IPS-18c (cell line): ENCODE measurements at regions not wholly inside any gene's neighbourhood (a gene's known extent, or its start where the extent isn't known, plus 50 kb on each side); places are given as distances from the start of the nearest gene placed in this dataset.

ENCODE experiments used
- H3K4me3 ChIP-seq: 2 replicates; pipeline ENCODE4 v1.7.0; 2013; ENCODE audit warnings: low read depth, mild to moderate bottlenecking, low read length, moderate library complexity; ENCODE audit not compliant: insufficient read depth
- H3K9me3 ChIP-seq: one replicate; pipeline ENCODE4 v1.6.1; 2013; ENCODE audit warnings: mild to moderate bottlenecking, low read length, moderate library complexity; ENCODE audit not compliant: control insufficient read depth, insufficient read depth

GRCh38 chr18:51833850-51834249, 506.1 kb upstream of the DCC start:
- no peaks in the 10 kb centered on the region for H3K9me3 ChIP-seq

GRCh38 chr18:51848702-51849101, 491.3 kb upstream of the DCC start:
- Histone ChIP-seq H3K9me3 (no peaks in the 10 kb centered on the region), H3K4me3 (no peak overlapping the region)

More at GRCh38 chr18:51833850-51834249, 506.1 kb upstream of the DCC start:
- no peak overlapping the region for H3K4me3 ChIP-seq

DNA sequence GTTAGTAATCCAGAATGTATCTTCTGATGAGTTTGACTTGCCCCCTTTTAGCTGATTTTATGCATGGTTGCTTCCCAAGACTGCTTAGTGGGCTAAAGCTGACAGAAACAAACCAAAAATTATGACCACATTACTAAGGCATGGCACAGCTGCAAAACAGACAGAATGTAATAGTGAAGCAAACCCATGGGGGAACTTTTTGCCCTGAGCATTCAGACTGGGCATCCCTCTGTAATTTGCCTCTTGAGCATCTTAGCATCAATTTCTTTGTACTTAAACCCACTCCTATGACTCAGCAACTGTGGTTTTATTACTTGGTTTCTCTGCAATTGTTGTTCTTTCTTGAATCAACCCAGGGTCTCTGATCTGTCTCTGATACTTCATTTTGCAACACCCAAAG, 487.3 kb upstream of the DCC start:
- no peaks in the 10 kb centered on the region for H3K9me3 ChIP-seq
- no peak overlapping the region for H3K4me3 ChIP-seq

- H3K4me3 ChIP-seq: no peak overlapping the region
- H3K9me3 ChIP-seq: no peaks in the 10 kb centered on the region
Measured at GRCh38 chr18:51857989-51858388, 482.0 kb upstream of the DCC start.

DNA sequence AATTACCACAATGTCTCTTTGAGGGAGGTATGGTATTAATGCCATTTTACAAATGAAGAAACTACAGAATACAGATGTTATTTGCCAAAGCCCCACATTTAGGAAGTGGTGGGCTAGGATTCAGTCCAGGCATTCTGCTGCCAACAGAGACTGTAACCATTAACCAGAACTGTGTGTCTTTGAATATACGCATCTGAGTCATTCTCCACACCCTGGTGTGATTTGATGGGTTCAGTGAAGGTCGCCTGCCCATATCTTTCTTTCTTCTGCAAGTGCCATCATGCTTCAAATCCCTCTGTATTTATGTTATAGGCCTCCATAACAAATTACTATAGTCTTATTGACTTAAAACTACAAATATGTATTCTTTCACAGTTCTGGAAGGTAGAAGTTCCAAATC, 479.0 kb upstream of the DCC start:
- peaks cover 2% of the 10 kb centered on the region for H3K9me3 ChIP-seq
- no peak overlapping the region for H3K4me3 ChIP-seq

GRCh38 chr18:51862051-51862715, 477.8 kb upstream of the DCC start:
- no peak overlapping the region for H3K4me3 ChIP-seq
- H3K9me3 ChIP-seq: peaks cover 2% of the 10 kb centered on the region

DNA sequence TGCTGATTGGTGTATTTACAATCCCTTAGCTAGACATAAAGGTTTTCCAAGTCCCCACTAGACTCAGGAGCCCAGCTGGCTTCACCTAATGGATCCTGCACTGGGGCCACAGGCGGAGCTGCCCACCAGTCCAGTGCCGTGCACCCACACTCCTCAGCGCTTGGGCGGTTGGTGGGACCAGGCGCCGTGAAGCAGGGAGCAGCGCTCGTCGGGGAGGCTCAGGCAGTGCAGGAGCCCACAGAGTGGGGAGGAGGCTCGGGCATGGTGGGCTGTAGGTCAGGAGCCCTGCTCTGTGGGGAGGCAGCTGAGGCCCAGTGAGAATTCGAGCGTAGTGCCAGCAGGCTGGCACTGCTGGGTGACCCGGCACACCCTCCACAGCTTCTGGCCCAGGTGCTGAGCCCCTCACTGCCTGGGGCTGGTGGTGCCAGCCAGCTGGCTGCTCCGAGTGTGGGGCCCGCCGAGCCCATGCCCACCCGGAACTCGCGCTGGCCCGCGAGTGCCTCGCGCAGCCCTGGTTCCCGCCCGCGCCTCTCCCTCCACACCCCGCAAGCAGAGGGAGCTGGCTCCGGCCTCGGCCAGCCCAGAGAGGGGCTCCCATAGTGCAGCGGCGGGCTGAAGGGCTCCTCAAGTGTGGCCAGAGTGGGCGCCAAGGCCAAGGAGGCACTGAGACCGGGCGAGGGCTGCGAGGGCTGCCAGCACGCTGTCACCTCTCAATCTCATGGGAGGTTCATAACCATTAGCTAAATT, 475.6 kb upstream of the DCC start:
- Histone ChIP-seq H3K4me3 (no peak overlapping the region), H3K9me3 (peaks cover 2% of the 10 kb centered on the region)

DNA sequence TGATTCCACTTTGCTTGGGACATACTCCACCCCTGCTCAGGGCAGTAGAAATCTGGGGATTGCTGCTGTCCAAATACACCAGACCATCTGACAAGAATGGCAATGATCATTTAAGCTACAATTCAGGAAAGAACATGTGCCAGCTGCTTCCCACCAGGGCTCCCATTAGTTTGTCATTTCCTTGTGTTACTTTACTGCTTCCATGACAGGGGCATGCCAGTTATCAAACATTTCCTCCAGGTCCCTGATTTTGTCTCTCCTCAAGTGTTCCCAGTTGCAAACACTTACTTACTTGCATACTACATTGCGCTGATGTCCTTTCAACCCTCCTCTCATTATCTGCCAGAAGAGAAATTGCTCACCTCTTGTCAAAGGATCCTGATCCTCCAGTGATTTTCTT, 474.5 kb upstream of the DCC start:
- Histone ChIP-seq H3K9me3 (peaks cover 2% of the 10 kb centered on the region), H3K4me3 (no peak overlapping the region)

DNA sequence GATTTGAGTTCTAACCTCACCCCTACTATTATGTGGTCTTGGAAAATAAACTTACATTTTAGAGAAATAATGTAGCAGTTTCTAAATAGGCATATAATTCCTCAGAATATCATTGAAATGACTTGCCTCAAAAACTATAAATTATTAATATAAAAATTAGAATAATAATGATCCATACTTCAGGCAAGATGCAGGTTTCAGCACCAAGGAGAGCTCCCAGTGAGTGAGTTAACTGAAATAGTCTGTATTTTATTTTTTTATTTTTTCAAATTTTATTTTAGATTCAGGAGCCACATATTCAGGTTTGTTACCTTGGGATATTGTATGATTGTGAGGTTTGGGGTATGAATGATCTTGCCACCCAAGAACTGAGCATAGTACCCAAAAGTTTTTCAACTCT, 472.2 kb upstream of the DCC start:
- H3K9me3 ChIP-seq: peaks cover 2% of the 10 kb centered on the region
- H3K4me3 ChIP-seq: no peak overlapping the region

DNA sequence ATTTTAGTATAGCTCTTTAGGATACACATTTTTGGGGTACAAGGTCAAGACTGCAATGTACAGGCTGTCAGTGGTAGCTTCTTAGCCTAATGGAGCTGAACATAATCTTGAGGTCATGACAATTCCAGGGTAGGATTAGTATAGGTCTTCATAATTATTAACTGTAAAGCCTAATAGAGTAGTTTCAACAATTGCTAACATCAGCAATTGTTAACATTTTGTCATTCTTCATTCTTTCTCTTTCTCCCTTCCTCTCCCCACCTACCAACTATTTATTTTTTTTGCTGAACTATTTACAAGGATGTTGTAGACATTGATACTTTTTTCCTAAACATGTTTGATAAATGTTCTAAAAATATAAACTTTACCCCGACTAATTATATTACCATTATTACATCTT, 461.3 kb upstream of the DCC start:
- Histone ChIP-seq H3K9me3 (no peaks in the 10 kb centered on the region), H3K4me3 (no peak overlapping the region)

GRCh38 chr18:51879329-51879728, 460.7 kb upstream of the DCC start:
- Histone ChIP-seq H3K4me3 (no peak overlapping the region), H3K9me3 (no peaks in the 10 kb centered on the region)

GRCh38 chr18:51881394-51881793, 458.6 kb upstream of the DCC start:
- Histone ChIP-seq H3K4me3 (no peak overlapping the region), H3K9me3 (no peaks in the 10 kb centered on the region)

- Histone ChIP-seq H3K4me3 (no peak overlapping the region), H3K9me3 (no peaks in the 10 kb centered on the region)
Measured at GRCh38 chr18:51884039-51884438, 456.0 kb upstream of the DCC start.

DNA sequence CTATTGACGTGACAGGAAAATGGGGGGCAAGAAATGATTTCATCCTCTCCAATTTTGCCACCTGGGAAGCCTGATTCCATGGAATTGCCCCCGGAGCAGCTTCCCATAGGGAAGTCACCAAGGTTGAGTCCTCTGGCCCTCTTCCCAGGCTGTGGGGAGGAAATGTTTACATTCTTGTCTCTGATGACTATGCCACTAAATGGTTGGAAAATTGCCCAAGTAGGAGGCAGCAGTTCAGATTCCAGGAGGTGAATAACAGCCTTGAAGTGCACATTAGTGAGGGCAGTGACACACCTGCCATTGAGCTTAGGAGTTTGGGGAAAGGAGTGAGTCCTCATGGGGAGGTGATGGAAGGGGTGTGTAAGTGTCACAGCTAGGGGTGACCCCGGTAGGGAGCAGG, 449.2 kb upstream of the DCC start:
- H3K4me3 ChIP-seq: no peak overlapping the region
- H3K9me3 ChIP-seq: no peaks in the 10 kb centered on the region

DNA sequence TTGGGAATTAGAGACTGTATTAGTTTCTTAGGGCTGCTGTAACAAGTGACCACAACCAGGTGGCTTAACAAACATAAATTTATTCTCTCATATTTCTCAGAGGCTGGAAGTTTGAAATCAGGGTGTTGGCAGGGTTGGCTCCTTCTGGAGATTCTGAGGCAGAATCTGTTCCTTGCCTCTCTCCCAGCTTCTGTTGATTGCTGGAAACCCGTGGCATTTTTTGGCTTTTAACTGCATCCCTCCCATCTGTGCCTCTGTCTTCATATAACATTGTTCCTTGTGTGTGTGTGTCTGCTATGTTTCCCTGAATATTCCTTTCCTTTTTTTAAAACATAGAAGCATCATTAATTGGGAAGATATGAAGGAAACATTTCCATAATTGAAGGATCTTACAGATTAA, 448.1 kb upstream of the DCC start:
- Histone ChIP-seq H3K4me3 (no peak overlapping the region), H3K9me3 (no peaks in the 10 kb centered on the region)

DNA sequence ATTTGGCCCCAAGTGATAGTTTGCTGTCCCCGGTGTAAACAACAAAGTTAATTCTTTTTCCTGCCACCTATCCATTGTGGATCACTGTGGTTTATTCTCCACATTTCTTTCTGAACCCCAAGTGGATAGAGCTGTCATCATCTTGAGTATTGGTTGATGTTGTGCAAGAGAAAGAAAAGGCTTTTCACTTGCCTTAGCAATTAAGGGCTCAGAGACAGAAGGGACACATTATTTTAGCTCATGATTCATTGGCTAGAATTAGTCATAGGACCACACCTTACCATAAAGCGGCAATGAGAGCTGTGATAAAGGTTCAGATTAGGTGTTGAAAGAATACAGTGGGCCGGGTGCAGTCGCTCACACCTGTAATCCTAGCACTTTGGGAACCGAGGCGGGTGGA, 442.1 kb upstream of the DCC start:
- Histone ChIP-seq H3K9me3 (no peaks in the 10 kb centered on the region), H3K4me3 (no peak overlapping the region)

DNA sequence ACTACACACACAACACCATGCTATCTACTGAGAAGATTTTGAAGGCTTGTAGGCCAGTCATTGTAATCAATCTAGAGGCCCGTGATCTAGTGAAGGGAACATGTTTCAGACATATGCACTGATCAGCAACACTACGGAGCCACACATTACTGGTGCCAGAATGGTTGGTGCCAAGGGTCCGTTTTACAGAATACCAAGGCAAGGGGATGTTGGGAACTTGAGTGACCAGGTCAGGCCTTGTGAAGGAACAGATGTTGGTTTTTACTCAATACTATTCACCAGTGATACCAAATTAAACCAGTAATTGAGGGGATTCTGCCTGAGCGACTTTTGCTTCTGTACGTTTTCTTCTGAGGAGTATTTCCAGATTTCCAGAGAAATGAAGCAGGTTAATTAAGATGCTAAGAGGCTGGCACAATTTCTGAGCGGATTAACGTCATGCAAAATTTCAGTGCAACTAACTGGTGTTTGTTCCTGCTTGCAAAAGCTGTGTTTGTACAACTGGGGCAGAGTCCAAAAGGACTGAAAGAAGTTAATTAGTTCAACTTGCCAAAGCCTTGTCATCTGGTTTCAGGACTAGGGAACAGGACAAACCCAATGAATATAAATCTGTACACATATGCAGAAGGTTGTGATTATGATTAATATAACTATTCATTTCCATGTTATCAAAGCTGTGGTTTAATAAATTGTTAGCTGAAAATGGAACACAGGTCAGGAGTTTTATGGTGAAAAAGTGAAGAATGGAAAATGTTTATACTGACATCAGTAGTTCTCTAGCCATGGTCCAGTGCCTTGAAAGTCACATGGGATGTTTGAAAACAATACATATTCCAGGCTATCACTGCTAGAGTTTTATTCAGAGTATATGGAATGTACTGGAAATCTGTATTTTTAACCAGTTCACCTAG, 432.1 kb upstream of the DCC start:
- no peaks in the 10 kb centered on the region for H3K9me3 ChIP-seq
- no peak overlapping the region for H3K4me3 ChIP-seq

- H3K9me3 ChIP-seq: no peaks in the 10 kb centered on the region
Measured at GRCh38 chr18:51908598-51908944, 431.4 kb upstream of the DCC start.

More at GRCh38 chr18:51908598-51908944, 431.4 kb upstream of the DCC start:
- no peak overlapping the region for H3K4me3 ChIP-seq
